IPS DF 6.9 (cell line): ENCODE measurements at regions not wholly inside any gene's neighbourhood (a gene's known extent, or its start where the extent isn't known, plus 50 kb on each side); places are given as distances from the start of the nearest gene placed in this dataset.

Experiments
- DNase-seq: peaks from one replicate; pipeline ENCODE4 v3.0.0-alpha.2; 2013; ENCODE audit warnings: low read depth, low spot score
- H3K27ac ChIP-seq: one replicate; pipeline ENCODE4 v1.5.1; 2013; ENCODE audit warnings: low read length, control low read depth
- H3K27me3 ChIP-seq: 2 replicates; pipeline ENCODE4 v1.6.1; 2013; ENCODE audit warnings: mild to moderate bottlenecking, low read length; ENCODE audit not compliant: control insufficient read depth, insufficient read depth
- H3K36me3 ChIP-seq: 2 replicates; pipeline ENCODE4 v1.6.1; 2013; ENCODE audit warnings: low read length; ENCODE audit not compliant: control insufficient read depth, insufficient read depth
- H3K4me1 ChIP-seq: 2 replicates; pipeline ENCODE4 v1.6.1; 2013; ENCODE audit warnings: low read length; ENCODE audit not compliant: control insufficient read depth, insufficient read depth
- H3K4me3 ChIP-seq: 2 replicates; pipeline ENCODE4 v1.5.1; 2013; ENCODE audit warnings: mild to moderate bottlenecking, low read length
- H3K9me3 ChIP-seq: 2 replicates; pipeline ENCODE4 v1.6.1; 2013; ENCODE audit warnings: low read length, inconsistent platforms; ENCODE audit not compliant: control insufficient read depth, insufficient read depth
- WGBS: extraction: QIAGEN DNeasy Blood & Tissue Kit; methylation state at CpG from one replicate; pipeline ENCODE4 v1.1.7; 2013; ENCODE audit warnings: mixed read lengths, missing lambda C conversion rate; ENCODE audit not compliant: insufficient read length, insufficient coverage; 5-methylcytosine and 5-hydroxymethylcytosine counted together

DNA sequence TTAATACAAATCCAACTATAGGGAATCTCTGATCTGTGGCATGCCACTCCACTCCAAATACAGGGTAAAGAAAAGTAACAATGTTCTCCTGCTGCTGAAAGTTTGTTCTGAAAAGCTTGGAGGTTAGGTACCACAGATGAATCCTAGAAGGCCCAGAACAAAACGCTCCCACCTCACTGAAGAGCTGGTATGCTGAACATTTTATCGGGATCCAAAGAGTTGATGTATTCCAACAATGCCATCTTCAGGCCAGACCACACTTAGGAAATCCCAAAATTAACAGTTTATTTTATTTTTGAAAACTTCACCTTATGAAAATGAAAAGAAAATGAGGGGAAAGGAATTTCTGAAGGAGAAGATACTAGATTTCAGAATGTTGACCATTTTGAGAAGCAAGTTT lies 145.1 kb upstream of the CDH19 start:
- no peak overlapping the region for H3K4me3 ChIP-seq
- H3K4me1 ChIP-seq, result 0 out of 2 replicates have a peak, but pooled peaks cover 1% of the 10 kb centered on the region
- no peaks in the 10 kb centered on the region; the same call in 1 of the 2 replicates for H3K9me3 ChIP-seq
- H3K36me3 ChIP-seq, result no peaks in the 10 kb centered on the region
- no CpG with 5 or more reads among the region's 2 CpGs for WGBS
- H3K27ac ChIP-seq, result no peak overlapping the region
- peak; percentile 11 for DNase-seq
- H3K27me3 ChIP-seq, result no peaks in the 10 kb centered on the region

DNA sequence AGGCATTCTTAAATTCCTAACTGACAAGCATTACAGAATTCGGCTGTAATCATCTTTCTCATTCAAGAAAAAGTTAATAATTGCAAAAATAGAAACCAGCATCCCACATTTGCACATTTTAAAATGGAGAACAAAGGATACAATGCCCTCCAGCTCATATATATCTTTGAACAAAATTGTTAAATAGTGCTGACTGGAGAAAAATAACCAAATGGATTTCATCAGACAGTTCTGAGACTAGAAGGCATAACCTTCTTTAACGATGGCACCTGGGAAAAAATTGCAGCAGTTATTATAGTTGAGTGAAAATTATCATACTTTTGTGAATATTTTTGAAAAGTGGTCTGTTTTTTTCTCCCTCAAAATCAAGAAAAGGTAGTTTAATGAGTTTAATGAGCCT lies 138.9 kb upstream of the CDH19 start:
- Histone ChIP-seq H3K9me3 (no peaks in the 10 kb centered on the region), H3K4me1 (no peaks in the 10 kb centered on the region), H3K27ac (no peak overlapping the region), H3K27me3 (no peaks in the 10 kb centered on the region), H3K36me3 (no peaks in the 10 kb centered on the region), H3K4me3 (no peak overlapping the region)
- no peak for DNase-seq
- no CpG with 5 or more reads among the region's 2 CpGs for WGBS

DNA sequence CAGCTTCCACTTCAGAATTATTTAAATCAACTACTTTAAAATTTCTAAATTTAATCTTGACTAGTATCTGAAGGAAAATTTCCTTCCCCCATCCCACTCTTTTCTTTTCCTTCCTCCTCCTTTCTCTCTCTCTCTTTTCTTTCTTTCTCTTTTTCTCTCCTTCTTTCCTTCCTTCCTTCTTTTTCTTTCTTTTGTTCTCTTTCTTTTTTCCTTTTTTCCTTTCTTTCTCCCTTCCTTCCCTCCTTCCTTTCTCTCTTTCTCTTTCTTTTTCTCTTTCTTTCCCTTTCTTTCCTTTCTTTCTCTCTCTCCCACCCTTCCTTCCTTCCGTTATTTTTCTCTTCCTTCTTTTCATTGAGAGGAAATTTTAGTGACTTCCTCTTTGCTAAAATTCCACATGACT lies 132.0 kb upstream of the CDH19 start:
- Histone ChIP-seq H3K36me3 (no peaks in the 10 kb centered on the region), H3K9me3 (no peaks in the 10 kb centered on the region), H3K4me3 (no peak overlapping the region), H3K27ac (no peak overlapping the region), H3K4me1 (no peaks in the 10 kb centered on the region; the same call in 1 of the 2 replicates), H3K27me3 (no peaks in the 10 kb centered on the region)
- WGBS, result 100% methylated on average over 1 of the region's 1 CpG
- no peak for DNase-seq

DNA sequence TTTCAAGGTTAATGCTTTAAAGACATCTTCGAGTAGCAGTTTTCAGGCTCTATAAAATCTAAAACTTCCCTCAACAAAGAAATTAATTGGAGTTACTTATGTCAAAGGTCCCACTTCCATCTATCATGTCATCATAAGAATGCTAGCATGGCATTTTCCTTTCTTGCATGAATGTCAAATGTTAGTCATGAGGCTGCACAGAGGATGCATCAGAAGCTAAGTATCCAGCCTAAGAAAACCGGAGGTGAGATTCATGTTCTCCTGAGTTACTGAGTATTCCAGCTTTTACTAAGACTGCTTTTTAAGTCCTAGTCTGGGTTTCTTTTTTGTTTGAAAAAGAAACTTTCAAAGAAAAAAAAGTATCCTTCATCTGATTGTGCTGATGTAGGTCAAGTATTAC lies 130.6 kb upstream of the CDH19 start:
- Histone ChIP-seq H3K4me3 (no peak overlapping the region), H3K4me1 (no peaks in the 10 kb centered on the region; the same call in 1 of the 2 replicates), H3K9me3 (no peaks in the 10 kb centered on the region), H3K27me3 (no peaks in the 10 kb centered on the region), H3K36me3 (no peaks in the 10 kb centered on the region), H3K27ac (no peak overlapping the region)
- no peak for DNase-seq
- WGBS, result no CpG with 5 or more reads among the region's 2 CpGs

DNA sequence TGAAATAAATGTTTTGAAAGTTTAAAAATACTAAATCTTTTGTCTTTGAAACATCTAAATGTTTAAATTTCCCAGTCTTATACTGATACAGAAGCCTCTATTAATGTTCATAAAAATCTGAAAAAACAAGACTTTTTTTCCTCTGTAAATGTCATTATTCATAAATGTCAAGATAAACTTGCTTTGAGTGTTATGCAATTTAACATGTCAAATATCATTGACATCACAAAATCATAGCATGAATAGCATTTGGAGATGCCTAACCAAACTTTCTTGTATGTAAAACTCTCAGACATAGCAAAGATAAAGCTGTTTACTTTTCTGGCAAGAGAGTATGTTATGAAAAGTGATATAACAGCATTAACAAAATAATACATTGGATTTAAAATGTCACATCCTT lies 128.0 kb upstream of the CDH19 start:
- Histone ChIP-seq H3K36me3 (no peaks in the 10 kb centered on the region), H3K4me3 (no peak overlapping the region), H3K9me3 (no peaks in the 10 kb centered on the region), H3K27ac (no peak overlapping the region), H3K27me3 (no peaks in the 10 kb centered on the region), H3K4me1 (no peaks in the 10 kb centered on the region; the same call in 1 of the 2 replicates)
- DNase-seq, result no peak

DNA sequence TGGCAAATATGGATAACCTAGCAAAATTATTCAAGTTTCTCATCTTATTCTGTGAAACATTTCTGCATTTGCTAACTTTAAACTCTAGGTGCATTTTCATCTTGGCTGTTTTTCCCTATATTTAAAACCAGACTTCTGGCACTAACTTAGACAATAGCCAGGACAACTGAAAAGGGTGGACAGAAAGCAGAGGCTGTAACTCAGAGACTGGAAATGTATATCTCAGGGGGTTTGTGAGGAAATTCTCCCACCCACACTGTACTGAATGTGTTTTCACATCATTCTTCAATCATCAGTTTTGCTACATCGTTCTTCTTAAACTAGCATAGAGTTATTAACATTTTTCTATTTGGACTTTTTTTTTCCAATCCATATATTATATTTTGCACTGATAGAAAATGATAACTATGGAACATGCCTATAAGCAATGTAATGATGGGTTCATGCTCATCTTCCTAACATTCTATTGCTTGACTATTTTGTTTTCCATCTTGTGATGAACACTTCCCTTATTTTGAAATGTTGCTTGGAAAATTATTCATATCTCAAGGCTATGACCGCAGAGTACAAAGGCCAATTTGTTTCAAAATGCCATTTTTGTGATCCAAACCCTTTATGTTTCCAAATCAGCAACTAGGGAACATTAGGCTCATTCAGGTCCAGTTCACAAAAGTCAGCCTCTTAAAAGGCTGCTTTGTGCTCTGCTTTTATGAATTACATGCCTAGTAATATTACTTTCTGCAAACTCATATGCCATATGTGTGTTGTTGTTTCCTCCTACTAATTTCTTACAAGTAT lies 125.8 kb upstream of the CDH19 start:
- no CpG with 5 or more reads among the region's 2 CpGs for WGBS
- no peak for DNase-seq

DNA sequence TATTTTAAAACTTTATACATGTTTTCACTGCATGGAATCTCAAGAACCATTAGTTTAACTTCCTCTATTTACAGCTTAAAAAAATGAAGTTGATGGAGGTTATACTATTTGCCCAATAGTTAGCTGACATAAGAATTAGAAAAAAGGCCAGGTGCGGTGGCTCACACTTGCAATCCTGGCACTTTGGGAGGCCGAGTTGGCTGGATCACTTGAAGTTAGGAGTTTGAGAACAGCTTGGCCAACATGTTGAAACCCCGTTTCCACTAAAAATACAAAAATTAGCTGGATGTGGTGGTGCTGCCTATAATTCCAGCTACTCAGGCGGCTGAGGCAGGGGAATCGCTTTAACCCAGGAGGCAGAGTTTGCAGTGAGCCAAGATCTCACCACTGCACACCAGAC lies 125.1 kb upstream of the CDH19 start:
- H3K36me3 ChIP-seq, result no peaks in the 10 kb centered on the region
- WGBS, result no CpG with 5 or more reads among the region's 5 CpGs
- no peak overlapping the region for H3K4me3 ChIP-seq
- no peak for DNase-seq
- H3K27ac ChIP-seq, result no peak overlapping the region
- H3K9me3 ChIP-seq, result no peaks in the 10 kb centered on the region
- H3K27me3 ChIP-seq, result no peaks in the 10 kb centered on the region
- no peaks in the 10 kb centered on the region for H3K4me1 ChIP-seq

More for the DNA sequence above, 125.8 kb upstream of the CDH19 start:
- no peak overlapping the region for H3K4me3 ChIP-seq
- H3K36me3 ChIP-seq, result no peaks in the 10 kb centered on the region
- no peaks in the 10 kb centered on the region for H3K4me1 ChIP-seq
- no peaks in the 10 kb centered on the region for H3K27me3 ChIP-seq
- H3K9me3 ChIP-seq, result no peaks in the 10 kb centered on the region
- no peak overlapping the region for H3K27ac ChIP-seq

DNA sequence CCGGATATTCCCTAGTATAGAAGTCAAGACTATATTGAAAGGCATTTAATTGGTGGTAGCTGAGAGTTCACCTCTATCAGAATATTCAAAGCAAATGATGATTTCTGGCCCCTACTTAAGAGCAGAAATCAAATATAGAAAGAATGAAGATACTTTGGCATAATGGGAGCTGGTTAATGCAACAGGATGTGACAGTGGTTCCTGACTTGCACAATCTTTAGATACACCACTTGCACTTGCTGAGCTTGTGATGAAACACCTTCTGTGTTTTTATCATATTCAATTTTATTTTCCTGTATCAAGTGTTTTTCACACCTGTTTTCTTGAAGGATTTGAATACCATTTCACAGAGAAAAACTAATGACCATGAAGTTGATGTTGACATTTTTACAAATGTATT lies 124.1 kb upstream of the CDH19 start:
- no peaks in the 10 kb centered on the region for H3K9me3 ChIP-seq
- H3K27me3 ChIP-seq, result no peaks in the 10 kb centered on the region
- no peaks in the 10 kb centered on the region for H3K36me3 ChIP-seq
- H3K27ac ChIP-seq, result no peak overlapping the region
- WGBS, result no CpG with 5 or more reads among the region's 1 CpG
- no peak for DNase-seq
- H3K4me3 ChIP-seq, result no peak overlapping the region
- no peaks in the 10 kb centered on the region for H3K4me1 ChIP-seq

DNA sequence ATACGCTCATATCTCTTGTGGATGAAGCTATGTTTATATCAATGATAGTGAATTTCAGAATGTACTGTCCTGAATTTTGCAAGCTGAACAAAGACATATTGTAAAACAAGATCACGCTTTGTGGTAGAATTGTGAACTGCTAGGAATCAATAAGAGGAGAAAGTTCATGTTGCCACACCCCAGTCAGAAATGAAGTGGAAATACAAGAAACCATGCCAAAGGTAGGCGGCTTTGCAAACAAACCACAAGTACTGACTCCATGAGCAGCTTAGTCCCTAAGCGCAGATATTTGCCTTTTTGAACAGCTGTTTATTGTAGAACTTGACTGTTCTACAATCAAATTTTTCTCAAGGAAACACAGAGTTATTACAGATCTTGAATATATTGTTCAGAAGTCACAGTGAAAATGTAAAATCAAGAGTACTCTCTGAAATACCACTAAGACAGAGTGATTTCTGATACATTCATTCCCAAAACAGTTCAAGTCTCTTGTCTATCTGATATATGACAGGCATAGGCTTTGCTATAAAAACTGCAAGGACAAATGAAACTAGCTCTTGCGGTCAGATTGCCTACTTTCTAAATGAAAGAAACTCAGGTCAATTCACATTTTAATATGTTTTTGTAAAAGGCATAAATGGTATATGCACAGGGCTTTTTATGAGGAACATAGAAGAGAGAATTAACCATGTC lies 120.9 kb upstream of the CDH19 start:
- DNase-seq, result no peak
- no peaks in the 10 kb centered on the region for H3K36me3 ChIP-seq
- H3K27ac ChIP-seq, result no peak overlapping the region
- no peaks in the 10 kb centered on the region for H3K4me1 ChIP-seq
- no CpG with 5 or more reads among the region's 5 CpGs for WGBS
- no peaks in the 10 kb centered on the region for H3K27me3 ChIP-seq
- no peak overlapping the region for H3K4me3 ChIP-seq
- no peaks in the 10 kb centered on the region for H3K9me3 ChIP-seq

DNA sequence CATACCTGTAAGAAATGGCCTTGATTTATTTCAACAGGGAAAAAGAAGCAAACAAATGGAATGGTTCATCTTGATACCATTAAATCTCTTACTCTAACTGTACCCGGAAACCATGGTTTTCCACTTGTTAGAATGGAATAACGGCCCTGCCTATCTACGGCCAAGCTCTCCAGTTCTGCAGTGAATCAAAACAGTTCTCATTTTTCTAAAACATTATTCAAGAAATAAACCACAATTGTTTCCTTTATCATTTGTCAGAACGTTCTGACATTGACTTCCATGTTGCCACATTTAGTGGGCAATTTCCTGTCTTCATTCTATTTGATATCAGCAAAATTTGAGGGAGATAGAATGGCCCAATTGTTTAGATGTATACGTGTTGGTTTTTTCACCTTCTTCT lies 118.8 kb upstream of the CDH19 start:
- H3K27ac ChIP-seq, result no peak overlapping the region
- H3K9me3 ChIP-seq, result no peaks in the 10 kb centered on the region
- WGBS, result no CpG with 5 or more reads among the region's 5 CpGs
- no peak overlapping the region for H3K4me3 ChIP-seq
- no peaks in the 10 kb centered on the region for H3K36me3 ChIP-seq
- no peaks in the 10 kb centered on the region for H3K4me1 ChIP-seq
- DNase-seq, result no peak
- H3K27me3 ChIP-seq, result no peaks in the 10 kb centered on the region

DNA sequence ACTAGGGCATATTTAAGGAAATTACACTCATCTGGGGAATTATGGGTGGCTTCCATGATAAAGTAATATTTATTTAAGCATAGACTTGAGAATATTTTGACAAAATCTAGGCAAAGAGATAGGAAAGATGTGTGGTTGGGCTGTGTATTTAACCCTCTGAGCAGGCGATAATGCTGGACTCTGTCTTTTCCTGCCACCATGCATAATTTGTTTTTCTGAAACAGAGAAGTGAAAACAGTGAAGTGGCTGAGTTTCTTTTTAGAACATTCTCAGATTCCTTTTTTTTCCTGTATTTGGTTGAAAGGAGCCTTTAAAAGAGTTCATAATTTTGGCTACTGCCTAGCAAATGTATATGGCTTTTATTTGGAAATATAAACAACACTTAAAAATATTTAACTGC lies 104.8 kb upstream of the CDH19 start:
- Histone ChIP-seq H3K4me1 (no peaks in the 10 kb centered on the region), H3K9me3 (no peaks in the 10 kb centered on the region), H3K36me3 (no peaks in the 10 kb centered on the region), H3K4me3 (no peak overlapping the region), H3K27me3 (no peaks in the 10 kb centered on the region), H3K27ac (no peak overlapping the region)
- no CpG with 5 or more reads among the region's 1 CpG for WGBS
- DNase-seq, result no peak
